Fibroblast of skin of left quadriceps (primary cell): ENCODE measurements at regions not wholly inside any gene's neighbourhood (a gene's known extent, or its start where the extent isn't known, plus 50 kb on each side); places are given as distances from the start of the nearest gene placed in this dataset.

Experiments
- DNase-seq, 2 experiments: peaks; one replicate each; pipeline ENCODE4 v3.0.0-alpha.2; 2013; ENCODE audit warnings: low read depth in 2 of 2

DNA sequence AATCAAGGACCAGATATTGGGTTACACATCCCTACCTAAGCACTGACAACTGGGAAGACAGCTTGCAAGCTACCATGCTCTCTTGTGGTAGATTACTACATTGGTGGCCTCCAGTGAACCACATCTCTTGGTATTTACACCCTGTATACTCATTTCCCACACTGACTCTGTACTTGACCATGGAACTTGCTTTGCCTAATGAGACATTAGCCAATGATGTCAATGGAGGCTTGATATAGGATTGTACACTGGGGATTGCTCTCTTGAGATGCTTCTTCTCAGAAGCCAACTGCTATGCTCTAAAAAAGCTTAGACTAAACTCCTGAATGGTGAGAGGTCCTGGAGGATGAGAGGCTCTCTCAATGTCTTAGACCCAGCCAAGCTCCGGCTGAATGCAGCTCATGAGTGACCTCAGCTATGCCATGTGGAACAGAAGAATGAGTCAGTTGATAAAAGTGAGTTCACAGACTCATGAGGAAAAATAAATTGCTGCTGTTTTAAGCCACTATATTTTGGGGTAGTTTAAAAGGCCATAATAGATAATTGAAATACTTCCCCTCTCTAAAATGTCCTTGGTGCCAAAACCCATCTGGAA lies 61.5 kb upstream of the GALNT15 start:
- DNase-seq = no peak

DNA sequence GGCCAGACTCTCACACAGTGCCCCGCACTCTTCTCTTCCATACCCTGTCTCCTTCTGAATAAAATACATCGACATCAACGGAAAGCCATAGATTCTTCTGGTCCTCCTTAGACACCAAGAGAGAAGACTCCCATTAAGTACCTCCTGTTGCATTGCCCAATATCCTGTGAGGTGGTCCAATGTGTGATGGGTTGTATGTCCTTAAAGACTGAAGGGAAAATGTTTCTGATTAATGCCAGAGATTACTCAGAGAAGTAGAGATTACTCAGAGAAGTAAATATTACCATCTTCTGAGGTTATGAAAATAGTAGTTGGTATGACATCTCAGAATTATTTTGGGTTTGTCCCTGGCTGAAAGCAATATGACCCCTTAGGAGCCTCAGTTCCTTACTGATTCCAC lies 60.8 kb upstream of the GALNT15 start:
- DNase-seq = peak; percentile 66 to 70

DNA sequence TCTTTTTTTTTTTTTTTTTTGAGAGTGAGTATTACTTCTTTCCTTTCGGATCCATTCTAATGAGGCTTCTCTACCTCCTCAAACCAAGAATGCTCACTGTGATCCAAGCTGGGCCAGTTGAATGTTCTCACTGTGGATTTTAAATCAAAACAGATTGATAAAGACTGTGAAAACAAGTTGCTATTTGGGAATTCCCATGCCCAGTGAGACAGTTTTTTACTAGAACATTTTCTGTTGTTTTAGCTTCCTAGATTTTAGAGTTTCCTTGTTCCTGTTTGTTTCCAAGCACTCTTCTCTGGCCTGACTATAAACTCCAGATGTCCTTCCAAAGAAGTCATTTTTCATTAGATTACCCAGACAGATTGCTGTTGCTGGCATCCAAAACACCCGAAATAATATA lies 60.1 kb upstream of the GALNT15 start:
- no peak for DNase-seq

DNA sequence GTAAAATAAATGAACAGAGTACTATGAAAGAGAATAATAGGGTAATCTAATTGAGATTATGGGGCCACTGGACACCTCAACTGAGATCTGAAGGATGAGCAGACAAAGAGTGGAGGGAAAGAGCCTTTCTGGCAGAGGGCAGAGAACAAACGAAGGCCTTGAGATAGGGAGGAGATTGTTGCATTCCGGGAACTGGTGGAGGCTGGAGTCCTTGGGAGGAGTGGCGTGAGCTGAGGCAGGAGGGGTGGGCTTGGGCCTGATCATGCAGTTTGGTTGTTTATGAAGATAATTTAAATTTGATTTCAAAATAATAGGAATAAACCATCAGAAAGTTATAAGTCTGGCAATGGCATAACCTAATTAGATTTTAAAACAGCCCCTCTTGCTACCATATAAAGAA lies 59.5 kb upstream of the GALNT15 start:
- DNase-seq = no peak

DNA sequence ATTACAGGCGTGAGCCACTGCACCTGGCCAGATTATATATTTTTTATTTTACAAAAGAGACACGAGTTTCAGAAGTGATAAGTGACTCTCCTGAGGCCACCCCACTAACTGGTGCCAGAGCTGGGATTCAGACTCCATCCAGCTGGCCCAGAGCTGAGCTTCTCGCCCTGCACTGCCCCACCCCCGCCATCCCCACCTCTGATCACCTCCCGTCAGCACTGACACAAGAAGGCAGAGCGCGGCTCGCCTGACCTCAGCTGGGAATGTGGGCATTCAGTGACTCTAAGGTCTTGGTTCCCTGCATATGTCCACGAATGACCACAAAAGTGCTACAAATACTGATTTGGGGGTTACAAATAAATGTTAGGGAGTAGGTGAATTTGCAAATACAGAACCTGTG lies 56.1 kb upstream of the GALNT15 start:
- DNase-seq = no peak

DNA sequence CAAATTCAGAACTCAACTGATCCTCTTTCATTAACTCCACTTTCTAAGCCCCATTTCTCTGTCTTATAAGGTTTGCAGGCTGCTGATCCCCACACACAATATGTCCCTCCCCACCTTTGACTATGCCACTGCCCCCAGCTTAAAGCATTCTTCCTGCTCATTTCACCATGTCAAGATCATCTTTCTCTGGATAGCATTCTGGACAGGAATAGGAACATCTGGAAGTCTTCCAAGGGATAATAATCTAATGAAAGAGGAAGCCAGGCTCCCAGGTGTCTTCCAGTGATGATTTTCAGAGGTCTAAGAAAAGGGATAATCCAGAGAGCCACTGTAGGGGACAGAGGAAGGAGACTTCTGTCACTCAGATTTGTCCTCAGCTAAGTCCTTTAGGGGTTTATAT lies 54.6 kb upstream of the GALNT15 start:
- no peak for DNase-seq

DNA sequence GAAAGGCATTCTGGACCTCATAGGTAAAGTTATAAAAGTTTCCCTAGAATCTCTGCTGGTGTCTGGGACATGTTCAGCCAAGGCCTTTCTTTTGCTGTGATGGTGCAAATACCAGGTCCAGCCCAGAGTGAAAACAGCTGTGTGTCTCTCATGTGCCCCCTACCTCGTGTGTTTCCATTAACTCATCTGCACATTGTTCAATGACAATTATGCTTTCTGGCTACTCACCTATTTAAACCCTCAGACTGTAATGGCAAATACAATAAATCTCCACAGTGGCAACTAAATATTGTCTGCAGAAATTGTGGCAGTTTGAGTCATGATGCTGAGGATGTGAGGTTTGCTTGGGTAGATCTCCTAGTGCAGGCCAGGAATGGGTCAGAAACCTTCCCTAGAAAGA lies 53.1 kb upstream of the GALNT15 start:
- no peak for DNase-seq

DNA sequence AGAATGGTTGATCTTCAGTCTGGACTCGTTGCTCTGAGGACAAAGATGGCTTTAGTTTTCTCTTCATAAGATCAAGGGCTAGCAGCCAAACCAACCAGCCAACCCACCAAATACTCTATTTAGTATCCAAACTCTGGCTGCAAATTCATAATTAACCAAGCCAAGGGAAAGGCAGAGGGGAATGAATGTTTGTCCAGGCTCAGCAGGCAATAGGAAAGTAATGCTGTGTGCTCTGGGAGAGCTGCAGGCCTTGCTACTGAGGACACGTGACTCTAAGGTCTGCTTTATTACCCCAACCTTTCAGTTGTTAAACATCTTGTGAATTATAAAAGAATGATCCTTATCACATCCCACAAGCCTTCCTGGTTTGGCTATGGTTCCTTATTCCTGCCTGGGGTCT lies 52.3 kb upstream of the GALNT15 start:
- no peak for DNase-seq

DNA sequence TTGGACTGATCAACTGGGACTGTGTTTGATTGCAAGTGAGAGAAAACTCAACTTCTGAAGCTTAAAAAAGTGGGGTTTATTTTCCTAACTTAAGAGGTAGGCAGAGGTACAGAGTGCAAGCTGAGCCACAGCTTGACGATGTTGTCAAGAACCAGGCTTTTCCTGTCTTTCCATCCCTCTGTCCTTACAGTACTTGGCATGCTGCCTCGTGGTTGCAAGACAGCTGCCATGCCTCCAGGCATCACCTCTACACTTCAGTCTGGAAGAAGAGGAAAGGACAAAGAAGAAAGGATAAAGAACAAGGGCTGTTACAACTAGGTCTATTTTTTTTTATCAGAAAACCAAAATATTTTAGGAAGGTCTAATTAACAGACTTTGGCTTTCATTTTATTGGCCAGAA lies 51.8 kb upstream of the GALNT15 start:
- no peak for DNase-seq

DNA sequence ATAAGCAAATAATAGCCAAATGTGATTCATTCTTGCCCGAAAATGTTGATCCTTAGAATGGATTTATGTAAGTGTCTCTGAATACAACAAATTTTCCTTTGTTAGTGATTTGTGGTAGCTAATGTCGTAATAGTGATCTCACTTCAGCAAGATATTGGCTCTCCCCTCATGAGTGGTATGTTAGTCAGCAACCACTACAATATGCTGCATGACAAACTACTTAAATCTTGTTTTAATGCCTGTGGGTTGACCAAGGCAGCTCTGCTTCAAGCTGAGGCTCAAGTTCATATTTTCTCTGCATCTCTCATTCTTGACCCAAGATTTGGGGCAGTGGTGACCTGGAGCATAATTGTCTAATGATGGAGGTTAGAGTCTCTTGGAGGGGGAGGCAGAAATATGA lies 49.8 kb upstream of the GALNT15 start:
- DNase-seq = peak; percentile 97 to 98
